ENCODE measurements at regions not wholly inside any gene's neighbourhood (a gene's known extent, or its start where the extent isn't known, plus 50 kb on each side); places are given as distances from the start of the nearest gene placed in this dataset.

DNA sequence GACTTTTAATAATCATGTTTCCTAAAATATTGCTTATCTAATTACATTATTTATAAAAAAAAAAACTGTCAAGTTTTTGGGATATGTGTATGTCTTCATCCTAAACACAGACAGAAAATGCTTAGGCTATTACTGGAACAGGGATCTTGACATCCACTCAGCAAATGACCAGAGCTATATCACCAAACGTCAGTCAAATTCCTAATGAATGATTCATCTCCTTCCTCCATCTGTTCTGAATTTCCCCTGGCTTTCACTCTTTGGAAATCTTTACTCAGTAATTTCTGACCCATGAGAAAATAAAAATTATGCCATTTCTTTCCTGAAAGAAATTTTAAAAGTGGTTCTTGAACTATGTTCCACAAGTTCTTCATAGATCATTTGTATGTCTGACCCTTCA is 552.4 kb upstream of the KCND2 start:
- dilution Hi-C loops (cut with HindIII; ENCODE audit: low sequenced_read_pairs, unreplicated experiment) = no loop called here
- Histone ChIP-seq H3K9me3 (ENCODE audit: control insufficient read depth, insufficient read depth, low read length) (no peaks in the 10 kb centered on the region), H3K14ac (replicated peaks; ENCODE audit: low read depth, low read length) (no peak overlapping the region), H3K18ac (ENCODE audit: low read depth, low read length) (no peak overlapping the region), H3K4me3 (ENCODE audit: insufficient read depth, low read depth, low read length) (no peak overlapping the region), H4K5ac (ENCODE audit: low read depth, low read length) (no peak overlapping the region), H3K79me1 (ENCODE audit: low read depth in 1 of 2, low read length in 2 of 2) (no peaks in the 10 kb centered on the region), H3K56ac (ENCODE audit: extremely low read depth, insufficient read depth, low read length) (no peak overlapping the region), H2BK120ac (ENCODE audit: low read depth, low read length) (no peak overlapping the region), H4K8ac (ENCODE audit: low read depth in 2 of 2, low read length in 2 of 2) (no peak overlapping the region), H3K9me1 (ENCODE audit: insufficient read depth, low read length) (no peaks in the 10 kb centered on the region), H3K4ac (ENCODE audit: low read depth, low read length) (no peak overlapping the region), H4K20me1 (ENCODE audit: insufficient read depth, low read length) (no peaks in the 10 kb centered on the region), H2BK15ac (ENCODE audit: low read depth, low read length) (no peak overlapping the region), H2BK20ac (ENCODE audit: low read depth, low read length) (no peak overlapping the region), H3K27ac (ENCODE audit: insufficient read depth, low read length) (no peak overlapping the region), H3K36me3 (ENCODE audit: control insufficient read depth, insufficient read depth, low read length) (no peaks in the 10 kb centered on the region), H2AK5ac (ENCODE audit: low read depth, low read length) (no peak overlapping the region), H3K4me2 (ENCODE audit: low read depth, low read length) (no peak overlapping the region), H3K4me1 (ENCODE audit: control insufficient read depth, insufficient read depth, low read length) (no peaks in the 10 kb centered on the region), H3K23ac (ENCODE audit: low read depth, low read length) (no peak overlapping the region), H3K27me3 (ENCODE audit: control insufficient read depth, insufficient read depth, low read length) (no peaks in the 10 kb centered on the region), H2AK9ac (replicated peaks; ENCODE audit: low read depth, low read length, poor library complexity) (no peak overlapping the region), H2BK5ac (ENCODE audit: low read depth, low read length, poor library complexity, severe bottlenecking) (no peak overlapping the region), H2AFZ (replicated peaks; ENCODE audit: low read length, poor library complexity) (no peak overlapping the region), H3K9ac (ENCODE audit: low read depth, low read length) (no peak overlapping the region), H4K91ac (ENCODE audit: insufficient read depth, low read depth, low read length) (no peak overlapping the region)
- BruUV-seq (replicated peaks) = no TSS peak
- in situ Hi-C loops (cut with MboI; ENCODE audit: low sequenced_read_pairs) = no loop called here
- CTCF ChIA-PET = no interaction called here
- DNase-seq (peak; percentile 84), ATAC-seq (ENCODE audit: low read depth) (peak; percentile 54)
- WGBS, 2 experiments (ENCODE audit: extremely low coverage in 2 of 2, insufficient read length in 1 of 2) = no CpG with 5 or more reads among the region's 1 CpG
- POLR2A ChIA-PET (ENCODE audit: unreplicated experiment) = no interaction called here
- 0 out of 2 replicates have a peak, but pooled peaks have one; percentile 29 for TF ChIP-seq FOS (IDR thresholded peaks at IDR 0.05; ENCODE audit: low read depth, low read length)
- TF ChIP-seq BHLHE40 (IDR thresholded peaks at IDR 0.05; ENCODE audit: low read depth, low read length) = no peak
- intact Hi-C loops (cut with micrococcal nuclease) = no loop called here

All from IMR-90 (cell line).